Breast epithelium (tissue), 3 donors: ENCODE measurements at regions not wholly inside any gene's neighbourhood (a gene's known extent, or its start where the extent isn't known, plus 50 kb on each side); places are given as distances from the start of the nearest gene placed in this dataset.

Experiments
- POLR2A ChIP-seq: fragments of 450-650 bp; IDR thresholded peaks from one replicate; pipeline ENCODE4 v1.6.1; 2016; ENCODE audit warnings: antibody characterized with exemption, mild to moderate bottlenecking, moderate library complexity
- POLR2AphosphoS5 ChIP-seq, 3 donors: sonication (generic); formaldehyde crosslinking; IDR thresholded peaks; one replicate each; pipeline ENCODE4 v1.6.1; 2017; ENCODE audit warnings: antibody characterized with exemption in 3 of 3
- TF ChIP-seq, protein P1 (sequence below), 3 donors: fragments of 450-650 bp; IDR thresholded peaks; one replicate each; pipeline ENCODE4 v1.5.1; 2016 to 2017; ENCODE audit warnings: antibody characterized with exemption in 3 of 3, mild to moderate bottlenecking in 3 of 3, moderate library complexity in 3 of 3

DNA sequence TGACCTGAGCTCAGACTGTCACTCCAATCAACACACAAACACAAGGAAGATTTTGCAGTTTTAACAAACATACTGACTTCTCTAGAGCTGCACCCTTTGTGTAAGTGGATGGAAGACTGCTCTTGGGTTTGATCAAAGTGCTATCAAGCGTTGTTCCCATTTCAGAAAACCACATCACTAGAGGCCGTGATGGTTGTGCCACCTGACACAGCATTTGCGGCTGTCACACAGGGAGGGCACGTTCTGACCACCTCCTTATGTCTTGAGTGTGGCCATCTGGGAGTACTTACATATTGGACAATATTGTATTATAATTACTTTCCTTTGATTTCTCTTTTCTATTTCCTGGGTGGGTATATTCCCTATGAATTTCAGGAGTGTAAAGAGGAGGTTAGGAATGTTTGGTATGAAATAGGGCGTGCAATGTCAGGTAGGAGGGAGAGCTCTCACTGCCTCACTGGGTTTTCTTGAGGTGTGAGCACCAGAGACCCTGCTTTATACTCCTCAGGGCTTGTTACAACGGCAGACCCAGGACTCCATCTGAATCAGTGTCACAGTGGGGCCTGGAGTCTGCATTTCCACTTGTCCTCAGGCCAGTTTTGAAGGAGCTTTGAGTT, 74.3 kb downstream of the SYNE3 start:
- TF ChIP-seq, protein P1, sequence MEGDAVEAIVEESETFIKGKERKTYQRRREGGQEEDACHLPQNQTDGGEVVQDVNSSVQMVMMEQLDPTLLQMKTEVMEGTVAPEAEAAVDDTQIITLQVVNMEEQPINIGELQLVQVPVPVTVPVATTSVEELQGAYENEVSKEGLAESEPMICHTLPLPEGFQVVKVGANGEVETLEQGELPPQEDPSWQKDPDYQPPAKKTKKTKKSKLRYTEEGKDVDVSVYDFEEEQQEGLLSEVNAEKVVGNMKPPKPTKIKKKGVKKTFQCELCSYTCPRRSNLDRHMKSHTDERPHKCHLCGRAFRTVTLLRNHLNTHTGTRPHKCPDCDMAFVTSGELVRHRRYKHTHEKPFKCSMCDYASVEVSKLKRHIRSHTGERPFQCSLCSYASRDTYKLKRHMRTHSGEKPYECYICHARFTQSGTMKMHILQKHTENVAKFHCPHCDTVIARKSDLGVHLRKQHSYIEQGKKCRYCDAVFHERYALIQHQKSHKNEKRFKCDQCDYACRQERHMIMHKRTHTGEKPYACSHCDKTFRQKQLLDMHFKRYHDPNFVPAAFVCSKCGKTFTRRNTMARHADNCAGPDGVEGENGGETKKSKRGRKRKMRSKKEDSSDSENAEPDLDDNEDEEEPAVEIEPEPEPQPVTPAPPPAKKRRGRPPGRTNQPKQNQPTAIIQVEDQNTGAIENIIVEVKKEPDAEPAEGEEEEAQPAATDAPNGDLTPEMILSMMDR (IDR thresholded peaks at IDR 0.05): no peak
- TF ChIP-seq POLR2A: no peak
- no peak for TF ChIP-seq POLR2AphosphoS5 (IDR thresholded peaks at IDR 0.05)
